B cell (primary cell): ENCODE measurements at regions not wholly inside any gene's neighbourhood (a gene's known extent, or its start where the extent isn't known, plus 50 kb on each side); places are given as distances from the start of the nearest gene placed in this dataset.

Experiments used
- ATAC-seq: fragments of 200-7000 bp; cut with Tn5 transposase; one replicate; pipeline ENCODE4 v1.10.0; 2021; ENCODE audit warnings: low read depth, mild to moderate bottlenecking, moderate number of reproducible peaks, moderate library complexity
- CTCF ChIA-PET: fragments of 350-600 bp; sonication (Branson Sonifier 250); formaldehyde crosslinking; loops from one replicate; lab custom pipeline; 2021; ENCODE audit warnings: antibody characterized with exemption, inconsistent platforms; lab: Charles Lee
- POLR2A ChIA-PET: fragments of 350-600 bp; sonication (Branson Sonifier 250); formaldehyde crosslinking; loops from one replicate; lab custom pipeline; 2021; ENCODE audit warnings: antibody characterized with exemption; lab: Charles Lee
- DNase-seq: peaks from one replicate; pipeline ENCODE4 v3.0.0; 2013
- H2AFZ ChIP-seq: 2 replicates; pipeline ENCODE4 v1.6.1; 2012; ENCODE audit warnings: mild to moderate bottlenecking, low read depth, low read length; ENCODE audit not compliant: insufficient read depth, poor library complexity, severe bottlenecking
- H3K27ac ChIP-seq, 2 donors: 1 replicate in 1 of 2; 2 replicates in 1 of 2; pipeline ENCODE4 v1.5.1; 2012 to 2013; ENCODE audit warnings: low read length in 2 of 2, mild to moderate bottlenecking in 2 of 2, moderate library complexity in 1 of 2
- H3K27me3 ChIP-seq, 4 experiments: fragments of 200-600 bp in 1 of 4; sonication (generic) in 1 of 4; replicated peaks in 1 of 4; 1 replicate in 2 of 4; 2 replicates in 2 of 4; pipeline versions ENCODE4 v1.6.1 to v1.7.0; 2013 to 2016; ENCODE audit warnings: low read length in 3 of 4, mild to moderate bottlenecking in 2 of 4, mixed read lengths in 1 of 4, moderate library complexity in 1 of 4; ENCODE audit not compliant: insufficient read depth in 4 of 4, control insufficient read depth in 3 of 4; ENCODE audit errors: control extremely low read depth in 1 of 4
- H3K36me3 ChIP-seq, 2 experiments: replicated peaks in 1 of 2; 1 replicate in 1 of 2; 2 replicates in 1 of 2; pipeline versions ENCODE4 v1.6.1 to v1.7.1; 2013; ENCODE audit warnings: low read length in 1 of 2; ENCODE audit not compliant: insufficient read depth in 2 of 2, control insufficient read depth in 1 of 2; ENCODE audit errors: control extremely low read depth in 1 of 2, extremely low read depth in 1 of 2
- H3K4me1 ChIP-seq, 2 donors: fragments of 200-600 bp in 1 of 2; sonication (generic) in 1 of 2; 1 replicate in 1 of 2; 2 replicates in 1 of 2; pipeline versions ENCODE4 v1.5.1 to v1.6.1; 2013 to 2017; ENCODE audit warnings: low read length in 2 of 2; ENCODE audit not compliant: control insufficient read depth in 2 of 2, insufficient read depth in 2 of 2
- H3K4me2 ChIP-seq: replicated peaks from 2 replicates; pipeline ENCODE3; 2012; ENCODE audit warnings: mild to moderate bottlenecking, low read depth, low read length; ENCODE audit not compliant: poor library complexity, severe bottlenecking
- H3K4me3 ChIP-seq, 5 experiments: fragments of 200-600 bp in 1 of 5; sonication (generic) in 1 of 5; 1 replicate in 3 of 5; 2 replicates in 2 of 5; pipeline versions ENCODE4 v1.5.1 to v1.7.0; 2011 to 2016; ENCODE audit warnings: low read length in 4 of 5, mild to moderate bottlenecking in 4 of 5, low read depth in 2 of 5, control low read depth in 1 of 5, moderate library complexity in 1 of 5; ENCODE audit not compliant: insufficient read depth in 1 of 5; ENCODE audit errors: control extremely low read depth in 1 of 5, extremely low read depth in 1 of 5
- H3K79me2 ChIP-seq: fragments of 200-600 bp; sonication (generic); one replicate; pipeline ENCODE4 v1.6.0; 2016; ENCODE audit warnings: low read length; ENCODE audit not compliant: control insufficient read depth, insufficient read depth
- H3K9ac ChIP-seq: fragments of 200-600 bp; sonication (generic); 2 replicates; pipeline ENCODE4 v1.6.1; 2017; ENCODE audit warnings: mild to moderate bottlenecking, low read length, moderate library complexity
- H3K9me3 ChIP-seq, 3 donors: one replicate each; pipeline versions ENCODE4 v1.6.1 to v1.7.1; 2013; ENCODE audit warnings: low read length in 2 of 3; ENCODE audit not compliant: control insufficient read depth in 2 of 3, insufficient read depth in 1 of 3; ENCODE audit errors: control extremely low read depth in 1 of 3
- H4K20me1 ChIP-seq: 2 replicates; pipeline ENCODE4 v1.6.0; 2012; ENCODE audit warnings: mild to moderate bottlenecking, low read length; ENCODE audit not compliant: insufficient read depth, control insufficient read depth, poor library complexity, severe bottlenecking
- H3K27ac Mint-ChIP-seq: one replicate; pipeline ENCODE4 v1.8.0; 2021; ENCODE audit warnings: mixed read lengths
- H3K27me3 Mint-ChIP-seq: one replicate; pipeline ENCODE4 v1.8.0; 2021; ENCODE audit warnings: mixed read lengths
- H3K4me1 Mint-ChIP-seq: one replicate; pipeline ENCODE4 v1.8.0; 2021; ENCODE audit warnings: mixed read lengths
- H3K4me3 Mint-ChIP-seq: one replicate; pipeline ENCODE4 v1.8.0; 2021; ENCODE audit warnings: mixed read lengths
- H3K9me3 Mint-ChIP-seq: one replicate; pipeline ENCODE4 v1.8.0; 2022; ENCODE audit warnings: mixed read lengths; ENCODE audit not compliant: insufficient read depth
- EZH2 ChIP-seq: IDR thresholded peaks from 2 replicates; pipeline ENCODE4 v1.6.1; 2012; ENCODE audit warnings: borderline replicate concordance, low read depth, mild to moderate bottlenecking, moderate library complexity, low read length; ENCODE audit not compliant: insufficient read depth, poor library complexity, severe bottlenecking
- WGBS: methylation state at CpG from one replicate; pipeline ENCODE4 v1.1.5; 2013; ENCODE audit warnings: missing lambda C conversion rate; ENCODE audit not compliant: insufficient coverage; 5-methylcytosine and 5-hydroxymethylcytosine counted together
- intact Hi-C: fragments of 100-400 bp; cut with micrococcal nuclease; formaldehyde crosslinking; loops from one replicate; pipeline ENCODE4 v1.10.0; 2022
- TF ChIP-seq, protein P1 (sequence below): fragments of 200-600 bp; IDR thresholded peaks from one replicate; pipeline ENCODE4 v1.8.0; 2022; ENCODE audit warnings: antibody characterized with exemption, mild to moderate bottlenecking

GRCh38 chr4:181488926-181489325, 754.3 kb upstream of the TENM3 start:
- ATAC-seq (no peak), DNase-seq (no peak)
- H3K27me3 Mint-ChIP-seq: no peaks in the 10 kb centered on the region
- intact Hi-C loops: no loop called here
- H3K4me3 ChIP-seq: no peak overlapping the region
- TF ChIP-seq, protein P1, sequence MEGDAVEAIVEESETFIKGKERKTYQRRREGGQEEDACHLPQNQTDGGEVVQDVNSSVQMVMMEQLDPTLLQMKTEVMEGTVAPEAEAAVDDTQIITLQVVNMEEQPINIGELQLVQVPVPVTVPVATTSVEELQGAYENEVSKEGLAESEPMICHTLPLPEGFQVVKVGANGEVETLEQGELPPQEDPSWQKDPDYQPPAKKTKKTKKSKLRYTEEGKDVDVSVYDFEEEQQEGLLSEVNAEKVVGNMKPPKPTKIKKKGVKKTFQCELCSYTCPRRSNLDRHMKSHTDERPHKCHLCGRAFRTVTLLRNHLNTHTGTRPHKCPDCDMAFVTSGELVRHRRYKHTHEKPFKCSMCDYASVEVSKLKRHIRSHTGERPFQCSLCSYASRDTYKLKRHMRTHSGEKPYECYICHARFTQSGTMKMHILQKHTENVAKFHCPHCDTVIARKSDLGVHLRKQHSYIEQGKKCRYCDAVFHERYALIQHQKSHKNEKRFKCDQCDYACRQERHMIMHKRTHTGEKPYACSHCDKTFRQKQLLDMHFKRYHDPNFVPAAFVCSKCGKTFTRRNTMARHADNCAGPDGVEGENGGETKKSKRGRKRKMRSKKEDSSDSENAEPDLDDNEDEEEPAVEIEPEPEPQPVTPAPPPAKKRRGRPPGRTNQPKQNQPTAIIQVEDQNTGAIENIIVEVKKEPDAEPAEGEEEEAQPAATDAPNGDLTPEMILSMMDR: no peak
- no peak for TF ChIP-seq EZH2
- no peaks in the 10 kb centered on the region for H3K9me3 Mint-ChIP-seq
- CTCF ChIA-PET: no interaction called here
- H4K20me1 ChIP-seq: no peaks in the 10 kb centered on the region
- no peak overlapping the region for H2AFZ ChIP-seq
- H3K4me3 Mint-ChIP-seq: no peak overlapping the region
- H3K27ac ChIP-seq: no peak overlapping the region
- H3K4me1 Mint-ChIP-seq: no peaks in the 10 kb centered on the region
- no peak overlapping the region for H3K9ac ChIP-seq
- POLR2A ChIA-PET: no interaction called here
- H3K4me2 ChIP-seq: no peak overlapping the region
- no peaks in the 10 kb centered on the region for H3K27me3 ChIP-seq
- no peaks in the 10 kb centered on the region for H3K9me3 ChIP-seq
- no peaks in the 10 kb centered on the region for H3K79me2 ChIP-seq
- H3K4me1 ChIP-seq: no peaks in the 10 kb centered on the region
- H3K36me3 ChIP-seq: no peaks in the 10 kb centered on the region
- H3K27ac Mint-ChIP-seq: no peak overlapping the region

DNA sequence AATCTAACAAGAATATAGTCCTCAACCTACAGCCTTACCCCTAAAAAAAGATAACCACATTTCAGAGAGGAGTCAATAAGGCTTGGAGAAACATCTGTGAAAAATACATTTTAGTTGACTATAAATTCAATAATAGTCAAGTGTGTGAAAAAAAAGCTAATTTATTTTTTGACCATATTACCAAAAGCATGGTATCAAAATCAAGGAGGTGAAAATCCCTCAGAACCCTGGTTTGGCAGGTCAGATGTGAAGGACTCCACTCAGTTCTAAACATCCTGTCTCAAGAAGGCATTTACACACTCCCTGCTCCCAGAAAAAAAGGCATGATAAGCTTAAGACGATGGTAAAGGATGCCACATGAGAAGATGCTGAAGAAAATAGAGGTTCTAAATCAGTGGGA, 745.1 kb upstream of the TENM3 start:
- no peaks in the 10 kb centered on the region for H4K20me1 ChIP-seq
- ChIA-PET CTCF (no interaction called here), POLR2A (no interaction called here)
- no peak overlapping the region for H3K4me3 ChIP-seq
- no peaks in the 10 kb centered on the region for H3K4me1 ChIP-seq
- H3K36me3 ChIP-seq: no peaks in the 10 kb centered on the region
- H2AFZ ChIP-seq: no peak overlapping the region
- DNase-seq (no peak), ATAC-seq (no peak)
- no peak overlapping the region for H3K4me3 Mint-ChIP-seq
- H3K9ac ChIP-seq: no peak overlapping the region
- intact Hi-C loops: no loop called here
- no peaks in the 10 kb centered on the region for H3K27me3 ChIP-seq
- no peak overlapping the region for H3K27ac ChIP-seq
- H3K4me1 Mint-ChIP-seq: no peaks in the 10 kb centered on the region
- no peaks in the 10 kb centered on the region for H3K9me3 ChIP-seq
- no peak overlapping the region for H3K4me2 ChIP-seq
- H3K27ac Mint-ChIP-seq: no peak overlapping the region
- no peaks in the 10 kb centered on the region for H3K27me3 Mint-ChIP-seq
- no peaks in the 10 kb centered on the region for H3K9me3 Mint-ChIP-seq
- H3K79me2 ChIP-seq: no peaks in the 10 kb centered on the region
- no peak for TF ChIP-seq EZH2
- TF ChIP-seq, protein P1: no peak
- no CpG with 5 or more reads among the region's 1 CpG for WGBS
